Bronchial epithelial cell (primary cell): ENCODE measurements at regions not wholly inside any gene's neighbourhood (a gene's known extent, or its start where the extent isn't known, plus 50 kb on each side); places are given as distances from the start of the nearest gene placed in this dataset.

Experiments
- DNase-seq: peaks from one replicate; pipeline ENCODE4 v3.0.0-alpha.2; 2010; ENCODE audit warnings: low read depth
- FAIRE-seq: peaks from 2 replicates; lab custom pipeline; 2011; peaks lifted over from hg19 to GRCh38; lab: Jason Lieb, UNC
- H3K27me3 ChIP-seq: 2 replicates; pipeline ENCODE4 v1.5.1; 2011; ENCODE audit warnings: low read length; ENCODE audit not compliant: control insufficient read depth, insufficient read depth
- H3K36me3 ChIP-seq: 2 replicates; pipeline ENCODE4 v1.5.1; 2011; ENCODE audit warnings: low read length; ENCODE audit not compliant: control insufficient read depth, insufficient read depth
- H3K4me3 ChIP-seq: 2 replicates; pipeline ENCODE4 v1.5.1; 2011; ENCODE audit warnings: mild to moderate bottlenecking, low read depth, low read length, control low read depth
- CTCF ChIP-seq: IDR thresholded peaks from 2 replicates; pipeline ENCODE4 v1.5.1; 2011; ENCODE audit warnings: mild to moderate bottlenecking, moderate library complexity, low read length, control low read depth, inconsistent platforms; ENCODE audit not compliant: insufficient read depth, severe bottlenecking

GRCh38 chr6:159499034-159499433, 194.0 kb downstream of the SOD2 start:
- no peak for DNase-seq
- H3K27me3 ChIP-seq: no peaks in the 10 kb centered on the region
- TF ChIP-seq CTCF: no peak
- no peak for FAIRE-seq
- no peaks in the 10 kb centered on the region for H3K36me3 ChIP-seq
- no peak overlapping the region for H3K4me3 ChIP-seq

DNA sequence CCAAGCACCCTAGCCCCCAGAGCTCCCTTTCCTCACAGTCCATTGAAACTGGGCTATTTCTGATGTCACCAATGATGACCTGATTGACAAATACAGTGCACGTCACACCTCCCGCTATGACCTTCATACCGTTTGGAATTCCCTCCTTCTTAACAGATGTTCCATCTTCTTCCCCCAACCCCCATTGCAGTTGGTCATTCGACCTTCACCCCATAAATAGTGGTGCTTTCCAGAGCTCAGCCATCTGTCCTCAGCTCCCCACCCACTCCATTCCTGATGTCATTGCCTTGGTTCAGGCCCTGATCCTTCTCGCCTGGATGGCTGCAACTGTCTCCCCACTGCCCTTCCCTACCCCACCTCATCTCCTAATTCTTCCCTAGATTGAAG, 198.5 kb downstream of the SOD2 start:
- DNase-seq: no peak
- no peaks in the 10 kb centered on the region for H3K36me3 ChIP-seq
- no peaks in the 10 kb centered on the region for H3K27me3 ChIP-seq
- no peak overlapping the region for H3K4me3 ChIP-seq
- TF ChIP-seq CTCF: no peak
- no peak for FAIRE-seq

GRCh38 chr6:159493898-159494585, 199.0 kb downstream of the SOD2 start:
- DNase-seq (no peak), FAIRE-seq (no peak)
- TF ChIP-seq CTCF: no peak
- Histone ChIP-seq H3K4me3 (no peak overlapping the region), H3K27me3 (no peaks in the 10 kb centered on the region), H3K36me3 (no peaks in the 10 kb centered on the region)

- H3K27me3 ChIP-seq: no peaks in the 10 kb centered on the region
- FAIRE-seq (no peak), DNase-seq (no peak)
- no peak overlapping the region for H3K4me3 ChIP-seq
- H3K36me3 ChIP-seq: no peaks in the 10 kb centered on the region
- no peak for TF ChIP-seq CTCF
Measured at GRCh38 chr6:159493231-159493897, 199.7 kb downstream of the SOD2 start.

- Histone ChIP-seq H3K4me3 (no peak overlapping the region), H3K27me3 (no peaks in the 10 kb centered on the region), H3K36me3 (no peaks in the 10 kb centered on the region)
- DNase-seq (no peak), FAIRE-seq (no peak)
- TF ChIP-seq CTCF: no peak
Measured at GRCh38 chr6:159490298-159490937, 202.6 kb downstream of the SOD2 start.
